Activated CD8-positive, alpha-beta memory T cell treated with anti-CD3 and anti-CD28 coated beads for 48 hours (primary cell): ENCODE measurements at regions not wholly inside any gene's neighbourhood (a gene's known extent, or its start where the extent isn't known, plus 50 kb on each side); places are given as distances from the start of the nearest gene placed in this dataset.

Experiments
- DNase-seq, 3 experiments: peaks; one replicate each; pipeline ENCODE4 v3.0.0-alpha.2; 2020; ENCODE audit warnings: low read depth in 2 of 3, low spot score in 2 of 3

GRCh38 chr12:115588131-115588530 is 689.4 kb downstream of the MED13L start:
- no peak for DNase-seq

GRCh38 chr12:115584156-115584555 is 693.3 kb downstream of the MED13L start:
- no peak for DNase-seq

- no peak for DNase-seq
Observed at GRCh38 chr12:115583591-115583990, 693.9 kb downstream of the MED13L start.

- DNase-seq = no peak
Observed at GRCh38 chr12:115577401-115577800, 700.1 kb downstream of the MED13L start.

- DNase-seq = no peak
Observed at GRCh38 chr12:115574826-115575225, 702.7 kb downstream of the MED13L start.

- no peak for DNase-seq
Observed at GRCh38 chr12:115572440-115572839, 705.1 kb downstream of the MED13L start.

- no peak for DNase-seq
Observed at GRCh38 chr12:115571446-115571845, 706.0 kb downstream of the MED13L start.

GRCh38 chr12:115571027-115571426 is 706.5 kb downstream of the MED13L start:
- DNase-seq = no peak

GRCh38 chr12:115570069-115570777 is 707.3 kb downstream of the MED13L start:
- no peak for DNase-seq

GRCh38 chr12:115569345-115570068 is 708.0 kb downstream of the MED13L start:
- DNase-seq = no peak

GRCh38 chr12:115558281-115558680 is 719.2 kb downstream of the MED13L start:
- DNase-seq = no peak

GRCh38 chr12:115553622-115554021 is 723.9 kb downstream of the MED13L start:
- no peak for DNase-seq

- DNase-seq = no peak
Observed at GRCh38 chr12:115543269-115543668, 734.2 kb downstream of the MED13L start.

- no peak for DNase-seq
Observed at GRCh38 chr12:115542656-115543055, 734.8 kb downstream of the MED13L start.

- DNase-seq = no peak
Observed at GRCh38 chr12:115541891-115542421, 735.5 kb downstream of the MED13L start.

GRCh38 chr12:115528466-115528865 is 749.0 kb downstream of the MED13L start:
- DNase-seq = no peak

GRCh38 chr12:115521771-115522409 is 755.6 kb downstream of the MED13L start:
- DNase-seq = no peak

- no peak for DNase-seq
Observed at GRCh38 chr12:115519887-115520286, 757.6 kb downstream of the MED13L start.

- DNase-seq = no peak
Observed at GRCh38 chr12:115519359-115519758, 758.1 kb downstream of the MED13L start.

- DNase-seq = no peak
Observed at GRCh38 chr12:115517913-115518312, 759.6 kb downstream of the MED13L start.

GRCh38 chr12:115511986-115512711 is 765.3 kb downstream of the MED13L start:
- DNase-seq = no peak
